Calu3 (cell line): ENCODE measurements at regions not wholly inside any gene's neighbourhood (a gene's known extent, or its start where the extent isn't known, plus 50 kb on each side); places are given as distances from the start of the nearest gene placed in this dataset.

ENCODE experiments used
- BruUV-seq: library from RNA; stranded (reverse); fragments of 400-500 nt; replicated peaks from 2 replicates; lab custom pipeline; 2021; lab: Mats Ljungman, UMichigan
- CTCF ChIA-PET: fragments of 300-600 bp; sonication (Branson Sonifier 250); formaldehyde crosslinking; loops from one replicate; lab custom pipeline; 2022; ENCODE audit warnings: antibody characterized with exemption; lab: Charles Lee
- DNase-seq: peaks from one replicate; pipeline ENCODE4 v3.0.0; 2022
- H3K27ac Mint-ChIP-seq: one replicate; pipeline ENCODE4 v1.8.0; 2022; ENCODE audit warnings: mixed read lengths; ENCODE audit not compliant: unreplicated experiment
- H3K27me3 Mint-ChIP-seq: one replicate; pipeline ENCODE4 v1.8.0; 2022; ENCODE audit warnings: mixed read lengths; ENCODE audit not compliant: unreplicated experiment
- H3K36me3 Mint-ChIP-seq: one replicate; pipeline ENCODE4 v1.8.0; 2022; ENCODE audit warnings: mild to moderate bottlenecking, moderate library complexity, mixed read lengths; ENCODE audit not compliant: insufficient read depth, unreplicated experiment
- H3K4me1 Mint-ChIP-seq: one replicate; pipeline ENCODE4 v1.8.0; 2022; ENCODE audit warnings: mild to moderate bottlenecking, low read depth, mixed read lengths; ENCODE audit not compliant: unreplicated experiment
- H3K4me3 Mint-ChIP-seq: one replicate; pipeline ENCODE4 v1.8.0; 2022; ENCODE audit warnings: mild to moderate bottlenecking, low read depth, moderate library complexity, mixed read lengths; ENCODE audit not compliant: unreplicated experiment
- H3K9me3 Mint-ChIP-seq: one replicate; pipeline ENCODE4 v1.8.0; 2022; ENCODE audit warnings: low read depth, mixed read lengths; ENCODE audit not compliant: unreplicated experiment
- intact Hi-C: fragments of 100-400 bp; cut with micrococcal nuclease; formaldehyde crosslinking; loops from one replicate; pipeline ENCODE4 v1.10.0; 2022; ENCODE audit not compliant: unreplicated experiment
- TF ChIP-seq, protein P1 (sequence below): fragments of 200-600 bp; IDR thresholded peaks from one replicate; pipeline ENCODE4 v1.8.0; 2022; ENCODE audit warnings: antibody characterized with exemption; ENCODE audit not compliant: unreplicated experiment

DNA sequence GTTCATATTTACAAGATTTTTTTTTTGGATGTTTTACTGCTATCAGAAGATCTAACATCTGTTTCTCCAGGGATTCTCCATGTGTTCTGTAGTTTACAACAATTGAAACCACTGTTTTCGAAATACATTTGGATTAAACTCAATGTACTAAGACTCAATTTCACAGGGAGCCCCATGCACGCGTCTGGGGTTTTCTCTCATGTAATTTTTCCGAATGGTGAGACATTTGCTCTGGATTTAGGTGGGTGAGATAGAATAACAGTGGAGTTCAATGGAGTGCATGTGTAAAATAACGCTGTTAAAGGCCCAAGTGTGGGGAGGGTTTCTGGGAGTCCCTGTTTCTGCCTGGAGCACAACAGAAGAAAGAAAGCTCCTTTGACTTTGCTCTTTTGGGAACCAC, 330.3 kb downstream of the TSHZ3 start:
- DNase-seq: no peak
- CTCF ChIA-PET: no interaction called here
- BruUV-seq: no TSS peak
- intact Hi-C loops: no loop called here
- TF ChIP-seq, protein P1, sequence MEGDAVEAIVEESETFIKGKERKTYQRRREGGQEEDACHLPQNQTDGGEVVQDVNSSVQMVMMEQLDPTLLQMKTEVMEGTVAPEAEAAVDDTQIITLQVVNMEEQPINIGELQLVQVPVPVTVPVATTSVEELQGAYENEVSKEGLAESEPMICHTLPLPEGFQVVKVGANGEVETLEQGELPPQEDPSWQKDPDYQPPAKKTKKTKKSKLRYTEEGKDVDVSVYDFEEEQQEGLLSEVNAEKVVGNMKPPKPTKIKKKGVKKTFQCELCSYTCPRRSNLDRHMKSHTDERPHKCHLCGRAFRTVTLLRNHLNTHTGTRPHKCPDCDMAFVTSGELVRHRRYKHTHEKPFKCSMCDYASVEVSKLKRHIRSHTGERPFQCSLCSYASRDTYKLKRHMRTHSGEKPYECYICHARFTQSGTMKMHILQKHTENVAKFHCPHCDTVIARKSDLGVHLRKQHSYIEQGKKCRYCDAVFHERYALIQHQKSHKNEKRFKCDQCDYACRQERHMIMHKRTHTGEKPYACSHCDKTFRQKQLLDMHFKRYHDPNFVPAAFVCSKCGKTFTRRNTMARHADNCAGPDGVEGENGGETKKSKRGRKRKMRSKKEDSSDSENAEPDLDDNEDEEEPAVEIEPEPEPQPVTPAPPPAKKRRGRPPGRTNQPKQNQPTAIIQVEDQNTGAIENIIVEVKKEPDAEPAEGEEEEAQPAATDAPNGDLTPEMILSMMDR: no peak
- no peak overlapping the region for H3K4me3 Mint-ChIP-seq
- no peaks in the 10 kb centered on the region for H3K4me1 Mint-ChIP-seq
- H3K9me3 Mint-ChIP-seq: peaks cover 32% of the 10 kb centered on the region
- no peaks in the 10 kb centered on the region for H3K36me3 Mint-ChIP-seq
- no peaks in the 10 kb centered on the region for H3K27me3 Mint-ChIP-seq
- H3K27ac Mint-ChIP-seq: no peak overlapping the region

DNA sequence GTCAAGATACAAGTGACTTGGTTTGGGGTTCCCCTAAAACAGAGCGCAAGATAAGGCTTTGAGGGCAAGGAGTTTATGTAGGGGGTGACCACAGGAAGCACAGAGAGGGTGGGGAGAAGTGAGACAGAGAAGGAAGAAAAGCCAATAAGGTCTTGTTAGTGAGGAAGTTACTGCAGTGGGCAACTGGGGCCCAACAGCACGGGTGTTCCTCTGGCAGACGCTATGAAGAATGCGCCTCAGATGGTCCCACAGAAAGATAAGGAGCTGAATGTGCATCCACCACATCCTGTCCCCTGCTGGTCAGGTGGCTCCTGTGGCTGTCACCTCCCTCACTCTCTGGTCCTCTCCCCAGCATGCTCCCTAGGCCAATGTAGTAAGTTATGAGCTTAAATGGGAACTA, 333.5 kb downstream of the TSHZ3 start:
- CTCF ChIA-PET: no interaction called here
- no peak for DNase-seq
- peaks cover 23% of the 10 kb centered on the region for H3K9me3 Mint-ChIP-seq
- no peaks in the 10 kb centered on the region for H3K27me3 Mint-ChIP-seq
- no peaks in the 10 kb centered on the region for H3K36me3 Mint-ChIP-seq
- BruUV-seq: no TSS peak
- intact Hi-C loops: no loop called here
- H3K4me3 Mint-ChIP-seq: no peak overlapping the region
- H3K4me1 Mint-ChIP-seq: no peaks in the 10 kb centered on the region
- no peak overlapping the region for H3K27ac Mint-ChIP-seq
- TF ChIP-seq, protein P1: no peak

DNA sequence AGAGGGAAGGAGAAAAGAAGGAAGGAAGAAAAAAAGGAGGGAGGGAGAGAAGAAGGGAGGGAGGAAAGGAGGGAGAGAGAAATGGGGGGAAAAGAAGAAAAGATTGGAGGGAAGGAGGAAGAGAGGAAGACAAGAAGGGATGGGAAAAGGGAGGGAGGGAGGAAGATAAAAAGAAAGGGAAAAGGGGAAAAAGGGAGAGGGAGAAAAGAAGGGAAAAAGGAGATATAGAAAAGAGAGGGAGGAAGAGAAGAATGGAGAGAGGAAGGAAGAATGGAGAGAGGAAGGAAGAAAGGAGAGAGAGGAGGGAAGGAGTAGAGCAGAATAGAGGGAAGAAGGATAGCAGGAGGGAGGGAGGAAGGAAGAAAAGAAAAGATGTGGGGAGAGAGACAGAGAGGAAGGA, 334.6 kb downstream of the TSHZ3 start:
- TF ChIP-seq, protein P1: no peak
- no TSS peak for BruUV-seq
- CTCF ChIA-PET: no interaction called here
- H3K9me3 Mint-ChIP-seq: peaks cover 15% of the 10 kb centered on the region
- H3K4me1 Mint-ChIP-seq: no peaks in the 10 kb centered on the region
- H3K36me3 Mint-ChIP-seq: no peaks in the 10 kb centered on the region
- intact Hi-C loops: no loop called here
- H3K4me3 Mint-ChIP-seq: no peak overlapping the region
- no peak overlapping the region for H3K27ac Mint-ChIP-seq
- no peak for DNase-seq
- no peaks in the 10 kb centered on the region for H3K27me3 Mint-ChIP-seq

DNA sequence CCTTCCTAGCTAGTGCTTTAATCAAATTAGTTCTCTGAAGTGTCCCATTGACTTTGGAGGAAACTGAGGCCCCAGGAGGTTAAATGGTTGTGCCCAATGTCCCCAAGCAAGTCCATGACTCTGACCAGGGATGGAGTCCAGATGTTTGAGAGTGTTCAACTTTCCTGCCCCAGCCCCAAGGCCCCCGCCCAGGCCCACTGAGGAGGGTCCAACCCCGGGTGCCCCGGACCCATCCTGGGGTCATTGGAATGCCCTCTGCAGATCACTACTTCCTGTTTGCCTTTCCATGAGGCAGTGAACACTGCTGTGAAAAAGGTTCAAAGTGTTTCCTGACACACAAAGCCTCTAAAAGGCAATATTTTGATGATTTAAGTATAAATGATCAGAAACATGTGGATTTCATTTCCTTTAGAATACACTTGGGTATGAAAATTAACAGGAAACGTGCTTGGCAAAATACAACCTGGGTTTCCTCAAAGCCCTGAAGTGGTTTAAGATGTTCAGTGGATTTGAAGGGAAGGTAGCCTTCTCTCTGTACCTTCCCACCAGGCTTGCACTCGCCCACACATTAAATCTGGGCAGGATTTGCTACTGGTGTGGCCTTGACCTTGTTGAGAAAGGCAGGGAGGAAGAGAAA, 335.7 kb downstream of the TSHZ3 start:
- DNase-seq: no peak
- H3K27me3 Mint-ChIP-seq: no peaks in the 10 kb centered on the region
- intact Hi-C loops: no loop called here
- no TSS peak for BruUV-seq
- H3K36me3 Mint-ChIP-seq: no peaks in the 10 kb centered on the region
- no peak overlapping the region for H3K4me3 Mint-ChIP-seq
- TF ChIP-seq, protein P1: no peak
- H3K27ac Mint-ChIP-seq: no peak overlapping the region
- CTCF ChIA-PET: no interaction called here
- peaks cover 12% of the 10 kb centered on the region for H3K9me3 Mint-ChIP-seq
- no peaks in the 10 kb centered on the region for H3K4me1 Mint-ChIP-seq
